Erythroblast (primary cell): ENCODE measurements at regions not wholly inside any gene's neighbourhood (a gene's known extent, or its start where the extent isn't known, plus 50 kb on each side); places are given as distances from the start of the nearest gene placed in this dataset.

ENCODE experiments used
- GATA1 ChIP-seq: IDR thresholded peaks from 2 replicates; pipeline ENCODE4 v1.6.1; 2011; ENCODE audit warnings: low read depth, mild to moderate bottlenecking, control low read depth, low read length, moderate library complexity
- POLR2A ChIP-seq: IDR thresholded peaks from 2 replicates; pipeline ENCODE4 v1.6.1; 2011; ENCODE audit warnings: mild to moderate bottlenecking, low read length

DNA sequence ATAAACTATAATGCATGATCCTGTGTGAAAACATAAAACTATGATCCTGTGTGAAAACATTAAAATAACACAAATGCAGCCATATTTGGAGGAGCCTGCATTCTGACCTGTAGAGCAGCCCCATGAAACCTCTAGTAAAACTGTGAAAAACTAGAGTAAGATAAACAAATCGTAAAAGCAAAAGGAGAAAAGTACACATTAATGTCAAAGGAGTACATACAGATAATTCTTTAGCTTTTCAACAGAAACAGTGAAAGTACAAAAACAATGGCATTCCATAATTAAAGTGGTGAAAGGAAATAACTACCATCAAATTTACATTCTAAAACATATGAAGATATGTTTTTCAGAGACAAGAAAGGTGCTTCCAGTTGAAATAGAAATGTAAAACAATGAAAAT, 1267.2 kb downstream of the SLITRK1 start:
- TF ChIP-seq POLR2A (no peak), GATA1 (no peak)
